ENCODE measurements at regions not wholly inside any gene's neighbourhood (a gene's known extent, or its start where the extent isn't known, plus 50 kb on each side); places are given as distances from the start of the nearest gene placed in this dataset.

DNA sequence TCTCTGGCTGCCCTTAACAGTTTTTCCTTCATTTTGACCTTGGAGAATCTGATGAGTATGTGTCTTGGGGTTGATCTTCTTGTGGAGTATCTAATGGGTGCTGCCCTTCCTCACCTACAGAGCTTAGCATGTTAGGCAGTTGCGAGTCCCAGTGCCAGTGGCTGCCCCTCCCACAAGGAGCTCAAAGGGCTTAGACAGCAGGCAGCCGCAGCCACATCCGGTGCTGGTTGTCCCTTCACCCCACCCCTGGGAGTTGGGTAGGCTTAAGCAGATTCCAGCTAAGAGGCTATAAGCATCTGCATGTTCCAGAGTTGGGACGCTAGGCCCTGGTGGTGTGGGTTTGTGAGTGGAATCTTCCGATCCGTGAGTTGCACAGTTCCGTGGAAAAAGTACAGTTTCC is 322.1 kb upstream of the ARX start:
- no peak overlapping the region for H3K27ac ChIP-seq (ENCODE audit: insufficient read depth, low read depth, low read length, poor library complexity, severe bottlenecking)
- H3K36me3 ChIP-seq (ENCODE audit: control insufficient read depth, insufficient read depth, low read length), result no peaks in the 10 kb centered on the region
- H3K4me3 ChIP-seq (ENCODE audit: insufficient read depth, low read depth, low read length), result no peak overlapping the region
- H3K9me3 ChIP-seq (ENCODE audit: control insufficient read depth, low read length), result no peaks in the 10 kb centered on the region
- H3K4me1 ChIP-seq (ENCODE audit: control insufficient read depth, insufficient read depth, low read length), result no peaks in the 10 kb centered on the region
- WGBS, 2 experiments, result 87 to 93% methylated on average over 7 of the region's 7 CpGs
- no peaks in the 10 kb centered on the region for H3K27me3 ChIP-seq (ENCODE audit: control insufficient read depth, insufficient read depth, low read length, poor library complexity, severe bottlenecking)

DNA sequence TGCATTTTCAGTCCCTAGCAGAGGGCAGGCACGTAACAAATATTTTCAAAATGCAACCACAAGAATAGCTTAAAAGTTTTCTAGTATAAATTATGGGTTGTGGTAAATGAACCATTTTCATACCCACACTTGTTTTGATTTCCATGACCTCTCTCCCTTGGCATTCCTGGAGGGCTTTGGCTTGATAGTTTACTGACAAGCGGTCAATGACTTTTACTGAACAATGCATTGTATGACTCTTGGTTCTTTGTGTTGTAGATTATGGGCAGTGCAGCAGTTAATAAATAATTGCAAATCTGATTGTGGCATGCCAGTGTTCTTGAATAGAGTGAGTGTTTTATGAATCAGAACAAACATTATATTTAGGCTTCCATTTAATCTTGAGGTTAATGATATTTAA is 285.2 kb upstream of the ARX start:
- no peak overlapping the region for H3K4me3 ChIP-seq (ENCODE audit: insufficient read depth, low read depth, low read length)
- no peaks in the 10 kb centered on the region for H3K9me3 ChIP-seq (ENCODE audit: control insufficient read depth, low read length)
- no peaks in the 10 kb centered on the region for H3K4me1 ChIP-seq (ENCODE audit: control insufficient read depth, insufficient read depth, low read length)
- H3K27ac ChIP-seq (ENCODE audit: insufficient read depth, low read depth, low read length, poor library complexity, severe bottlenecking), result no peak overlapping the region
- H3K27me3 ChIP-seq (ENCODE audit: control insufficient read depth, insufficient read depth, low read length, poor library complexity, severe bottlenecking), result no peaks in the 10 kb centered on the region
- H3K36me3 ChIP-seq (ENCODE audit: control insufficient read depth, insufficient read depth, low read length), result no peaks in the 10 kb centered on the region
- WGBS, 2 experiments, result 100% methylated on average over 1 of the region's 2 CpGs

DNA sequence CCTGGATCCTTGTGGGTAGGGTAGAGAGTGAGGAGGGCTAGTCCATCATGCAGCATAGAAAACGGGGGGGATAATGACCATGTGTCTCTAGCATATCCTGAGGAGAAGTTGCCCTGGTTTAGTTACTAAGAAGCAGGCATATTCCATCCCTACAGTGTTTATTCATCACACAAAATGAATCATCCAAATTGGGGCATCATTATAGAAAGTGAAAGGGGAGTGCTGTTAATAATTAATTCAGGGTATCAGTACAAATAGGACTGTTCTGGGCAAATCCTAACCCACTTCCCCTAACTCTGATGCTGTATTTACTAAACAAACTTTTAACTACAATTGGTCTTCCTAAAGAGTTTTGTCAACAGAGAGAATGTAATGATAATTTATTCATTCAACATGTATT is 281.1 kb upstream of the ARX start:
- no peaks in the 10 kb centered on the region for H3K27me3 ChIP-seq (ENCODE audit: control insufficient read depth, insufficient read depth, low read length, poor library complexity, severe bottlenecking)
- H3K9me3 ChIP-seq (ENCODE audit: control insufficient read depth, low read length), result no peaks in the 10 kb centered on the region
- H3K27ac ChIP-seq (ENCODE audit: insufficient read depth, low read depth, low read length, poor library complexity, severe bottlenecking), result no peak overlapping the region
- no peaks in the 10 kb centered on the region for H3K4me1 ChIP-seq (ENCODE audit: control insufficient read depth, insufficient read depth, low read length)
- H3K4me3 ChIP-seq (ENCODE audit: insufficient read depth, low read depth, low read length), result no peak overlapping the region
- 100% methylated on average over 1 of the region's 1 CpG; no CpG with 5 or more reads in 1 of the 2 experiments for WGBS, 2 experiments
- no peaks in the 10 kb centered on the region for H3K36me3 ChIP-seq (ENCODE audit: control insufficient read depth, insufficient read depth, low read length)

DNA sequence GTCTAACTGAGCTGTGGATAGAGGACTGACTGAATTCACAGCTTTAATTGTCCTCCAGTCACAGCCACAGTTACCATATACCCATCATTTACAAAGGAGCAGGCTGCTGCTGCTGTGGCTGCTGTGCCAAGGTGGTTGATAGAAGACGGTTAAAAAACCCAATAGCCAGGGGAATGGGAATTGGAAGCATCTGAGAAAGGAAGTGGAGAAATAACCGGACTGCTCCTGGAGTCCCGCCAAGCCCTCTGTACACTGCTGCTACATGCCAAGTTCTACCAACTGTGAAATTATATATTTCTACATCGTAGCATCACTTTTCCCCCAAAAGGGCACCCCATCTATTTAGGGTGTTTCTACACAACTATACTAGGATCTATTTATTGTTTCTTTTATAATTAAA is 279.7 kb upstream of the ARX start:
- H3K4me1 ChIP-seq (ENCODE audit: control insufficient read depth, insufficient read depth, low read length), result no peaks in the 10 kb centered on the region
- no peaks in the 10 kb centered on the region for H3K36me3 ChIP-seq (ENCODE audit: control insufficient read depth, insufficient read depth, low read length)
- no peak overlapping the region for H3K27ac ChIP-seq (ENCODE audit: insufficient read depth, low read depth, low read length, poor library complexity, severe bottlenecking)
- no peak overlapping the region for H3K4me3 ChIP-seq (ENCODE audit: insufficient read depth, low read depth, low read length)
- no peaks in the 10 kb centered on the region for H3K27me3 ChIP-seq (ENCODE audit: control insufficient read depth, insufficient read depth, low read length, poor library complexity, severe bottlenecking)
- H3K9me3 ChIP-seq (ENCODE audit: control insufficient read depth, low read length), result no peaks in the 10 kb centered on the region
- WGBS, 2 experiments, result 98% methylated on average over 4 of the region's 4 CpGs

DNA sequence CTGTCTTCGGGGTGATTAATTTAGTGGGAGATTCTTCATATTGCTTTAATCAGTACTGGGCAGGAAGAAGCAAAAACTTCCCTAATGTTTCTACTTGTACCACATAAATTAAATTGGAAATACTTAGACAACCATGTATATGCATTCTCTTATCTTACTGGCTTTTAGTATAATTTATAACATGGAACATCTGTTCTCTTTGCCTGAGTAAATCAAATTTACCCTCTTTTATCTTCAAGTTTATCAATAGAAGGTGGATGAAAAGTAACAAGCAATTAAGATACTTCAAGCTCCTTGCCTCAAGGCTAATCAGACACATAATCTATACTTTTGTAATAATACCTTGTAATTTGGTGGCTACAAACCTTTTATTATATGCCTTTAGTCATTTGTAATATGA is 274.4 kb upstream of the ARX start:
- Histone ChIP-seq H3K9me3 (ENCODE audit: control insufficient read depth, low read length) (no peaks in the 10 kb centered on the region), H3K27ac (ENCODE audit: insufficient read depth, low read depth, low read length, poor library complexity, severe bottlenecking) (no peak overlapping the region), H3K27me3 (ENCODE audit: control insufficient read depth, insufficient read depth, low read length, poor library complexity, severe bottlenecking) (no peaks in the 10 kb centered on the region), H3K4me1 (ENCODE audit: control insufficient read depth, insufficient read depth, low read length) (no peaks in the 10 kb centered on the region), H3K4me3 (ENCODE audit: insufficient read depth, low read depth, low read length) (no peak overlapping the region), H3K36me3 (ENCODE audit: control insufficient read depth, insufficient read depth, low read length) (no peaks in the 10 kb centered on the region)
- WGBS, 2 experiments, result no CpG with 5 or more reads among the region's 1 CpG

DNA sequence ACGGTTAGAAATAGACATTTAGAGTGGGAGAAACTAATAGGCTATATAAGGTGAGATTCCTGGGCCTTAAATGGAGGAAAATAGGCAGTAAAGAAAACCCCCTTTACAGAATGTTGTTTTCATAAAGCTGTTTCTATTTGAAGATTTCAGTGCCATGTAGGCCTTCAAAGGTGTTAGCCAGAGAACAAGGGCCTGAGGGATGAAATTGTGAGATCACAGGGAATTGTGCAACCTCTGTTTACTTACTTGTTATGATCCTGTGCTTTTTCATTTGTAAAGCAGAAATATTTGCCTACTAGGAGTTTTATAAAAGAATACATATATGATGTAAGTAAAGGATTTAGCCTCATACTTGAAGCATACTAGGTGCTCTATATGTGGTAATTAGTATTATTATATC is 272.9 kb upstream of the ARX start:
- 93 to 100% methylated on average over 1 of the region's 1 CpG for WGBS, 2 experiments
- H3K4me1 ChIP-seq (ENCODE audit: control insufficient read depth, insufficient read depth, low read length), result no peaks in the 10 kb centered on the region
- no peak overlapping the region for H3K4me3 ChIP-seq (ENCODE audit: insufficient read depth, low read depth, low read length)
- no peak overlapping the region for H3K27ac ChIP-seq (ENCODE audit: insufficient read depth, low read depth, low read length, poor library complexity, severe bottlenecking)
- no peaks in the 10 kb centered on the region for H3K36me3 ChIP-seq (ENCODE audit: control insufficient read depth, insufficient read depth, low read length)
- no peaks in the 10 kb centered on the region for H3K27me3 ChIP-seq (ENCODE audit: control insufficient read depth, insufficient read depth, low read length, poor library complexity, severe bottlenecking)
- no peaks in the 10 kb centered on the region for H3K9me3 ChIP-seq (ENCODE audit: control insufficient read depth, low read length)

DNA sequence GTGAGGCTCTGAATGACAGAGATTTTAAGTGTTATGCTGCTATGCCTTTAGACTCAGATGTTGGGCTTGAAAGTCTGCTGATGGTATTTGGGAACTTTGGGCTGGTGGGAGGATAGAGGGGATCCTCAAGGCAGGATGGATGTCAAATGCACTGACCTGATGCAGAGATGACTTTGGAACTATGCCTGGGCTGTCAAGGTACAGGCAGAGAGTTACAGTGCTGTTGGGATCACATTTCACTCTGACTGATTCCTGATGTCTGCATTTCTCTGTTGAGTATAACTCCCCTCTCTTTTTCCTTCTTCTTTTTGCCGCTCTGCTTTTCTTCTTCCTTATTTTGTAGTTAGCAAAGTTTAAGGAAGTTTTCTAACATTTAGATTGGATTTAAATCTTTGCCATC is 271.8 kb upstream of the ARX start:
- Histone ChIP-seq H3K27me3 (ENCODE audit: control insufficient read depth, insufficient read depth, low read length, poor library complexity, severe bottlenecking) (no peaks in the 10 kb centered on the region), H3K27ac (ENCODE audit: insufficient read depth, low read depth, low read length, poor library complexity, severe bottlenecking) (no peak overlapping the region), H3K4me1 (ENCODE audit: control insufficient read depth, insufficient read depth, low read length) (no peaks in the 10 kb centered on the region), H3K36me3 (ENCODE audit: control insufficient read depth, insufficient read depth, low read length) (no peaks in the 10 kb centered on the region), H3K9me3 (ENCODE audit: control insufficient read depth, low read length) (no peaks in the 10 kb centered on the region), H3K4me3 (ENCODE audit: insufficient read depth, low read depth, low read length) (no peak overlapping the region)
- no CpG with 5 or more reads among the region's 1 CpG for WGBS, 2 experiments

DNA sequence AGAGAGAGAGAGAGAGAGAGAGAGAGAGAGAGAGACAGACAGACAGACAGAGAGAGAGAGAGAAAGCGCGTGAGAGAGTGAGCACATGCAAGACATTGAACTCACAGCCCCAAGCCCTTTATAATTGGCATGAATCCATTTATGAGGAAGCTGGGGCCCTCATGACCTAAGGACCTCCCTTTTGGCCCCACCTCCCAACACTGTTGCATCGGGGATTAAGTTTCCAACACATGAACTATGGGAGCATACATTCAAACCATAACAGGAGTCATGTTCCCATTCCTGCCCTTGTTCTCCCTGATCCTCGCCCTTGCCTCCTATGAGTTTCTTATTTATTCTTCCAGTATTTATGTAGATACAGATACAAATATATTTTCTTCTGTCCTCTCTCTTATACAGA is 269.8 kb upstream of the ARX start:
- H3K9me3 ChIP-seq (ENCODE audit: control insufficient read depth, low read length), result no peaks in the 10 kb centered on the region
- WGBS, 2 experiments, result 96 to 100% methylated on average over 3 of the region's 4 CpGs
- no peaks in the 10 kb centered on the region for H3K4me1 ChIP-seq (ENCODE audit: control insufficient read depth, insufficient read depth, low read length)
- no peak overlapping the region for H3K4me3 ChIP-seq (ENCODE audit: insufficient read depth, low read depth, low read length)
- no peaks in the 10 kb centered on the region for H3K36me3 ChIP-seq (ENCODE audit: control insufficient read depth, insufficient read depth, low read length)
- no peak overlapping the region for H3K27ac ChIP-seq (ENCODE audit: insufficient read depth, low read depth, low read length, poor library complexity, severe bottlenecking)
- no peaks in the 10 kb centered on the region for H3K27me3 ChIP-seq (ENCODE audit: control insufficient read depth, insufficient read depth, low read length, poor library complexity, severe bottlenecking)

DNA sequence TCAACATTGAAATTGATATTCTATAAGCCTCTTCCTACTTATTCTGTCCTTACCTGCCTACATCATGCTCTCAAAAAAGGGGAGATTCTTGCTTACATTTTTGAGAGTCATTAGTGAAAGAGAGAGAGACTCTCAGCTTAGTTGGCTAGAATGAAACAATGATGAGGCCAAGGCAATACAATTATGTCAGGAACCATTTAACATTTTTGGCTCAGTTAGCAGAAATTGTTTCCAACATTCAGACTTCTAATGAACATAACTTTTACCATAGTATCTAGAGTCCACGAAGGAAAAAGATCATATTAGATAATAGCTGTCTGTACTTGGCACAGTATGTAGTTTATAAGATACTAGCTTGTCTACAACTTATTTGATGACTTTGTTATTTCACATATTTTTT is 263.7 kb upstream of the ARX start:
- WGBS, 2 experiments, result no CpG with 5 or more reads among the region's 1 CpG
- Histone ChIP-seq H3K4me3 (ENCODE audit: insufficient read depth, low read depth, low read length) (no peak overlapping the region), H3K27ac (ENCODE audit: insufficient read depth, low read depth, low read length, poor library complexity, severe bottlenecking) (no peak overlapping the region), H3K4me1 (ENCODE audit: control insufficient read depth, insufficient read depth, low read length) (no peaks in the 10 kb centered on the region), H3K9me3 (ENCODE audit: control insufficient read depth, low read length) (no peaks in the 10 kb centered on the region), H3K27me3 (ENCODE audit: control insufficient read depth, insufficient read depth, low read length, poor library complexity, severe bottlenecking) (no peaks in the 10 kb centered on the region), H3K36me3 (ENCODE audit: control insufficient read depth, insufficient read depth, low read length) (no peaks in the 10 kb centered on the region)

DNA sequence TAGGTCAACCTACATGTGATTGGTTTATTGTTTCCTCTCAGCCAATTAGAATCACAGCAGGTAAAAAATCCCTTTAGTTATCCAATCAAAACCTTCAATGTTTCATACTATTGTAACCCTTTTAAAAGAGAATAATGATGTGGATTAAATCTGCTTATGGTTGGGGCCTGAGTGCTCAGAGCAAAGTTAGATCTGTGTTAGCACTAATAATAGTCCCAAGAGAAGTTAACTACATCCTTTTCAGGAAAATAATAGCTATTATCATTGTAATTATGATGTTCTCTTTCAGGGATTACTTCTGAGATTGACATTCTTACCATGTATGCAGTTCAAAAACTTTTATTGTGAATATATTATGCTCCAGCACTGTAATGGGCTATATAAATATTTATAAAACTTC is 262.6 kb upstream of the ARX start:
- no peaks in the 10 kb centered on the region for H3K36me3 ChIP-seq (ENCODE audit: control insufficient read depth, insufficient read depth, low read length)
- no peak overlapping the region for H3K27ac ChIP-seq (ENCODE audit: insufficient read depth, low read depth, low read length, poor library complexity, severe bottlenecking)
- no peaks in the 10 kb centered on the region for H3K4me1 ChIP-seq (ENCODE audit: control insufficient read depth, insufficient read depth, low read length)
- H3K9me3 ChIP-seq (ENCODE audit: control insufficient read depth, low read length), result no peaks in the 10 kb centered on the region
- no peak overlapping the region for H3K4me3 ChIP-seq (ENCODE audit: insufficient read depth, low read depth, low read length)
- no peaks in the 10 kb centered on the region for H3K27me3 ChIP-seq (ENCODE audit: control insufficient read depth, insufficient read depth, low read length, poor library complexity, severe bottlenecking)

DNA sequence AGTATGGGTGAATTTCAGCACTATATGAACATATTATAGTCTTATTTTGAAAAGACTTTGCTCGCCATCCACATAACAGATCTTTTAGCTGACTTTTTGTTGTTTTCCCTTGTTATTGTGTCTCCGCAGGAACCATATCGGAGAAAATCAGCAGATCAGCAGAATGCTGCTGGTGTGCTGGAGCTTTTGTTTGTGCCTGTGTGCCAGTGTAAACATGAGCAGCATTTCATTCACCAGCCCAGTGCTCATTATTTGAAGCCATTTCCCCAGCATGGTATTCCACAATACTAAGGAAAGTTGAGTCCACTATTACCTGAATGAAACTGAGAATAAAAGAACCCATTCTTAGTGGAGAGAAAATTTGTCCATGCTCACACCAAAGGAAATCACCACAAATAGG is 261.8 kb upstream of the ARX start:
- 85 to 86% methylated on average over 2 to 3 of the region's 3 CpGs for WGBS, 2 experiments
- no peaks in the 10 kb centered on the region for H3K36me3 ChIP-seq (ENCODE audit: control insufficient read depth, insufficient read depth, low read length)
- H3K27ac ChIP-seq (ENCODE audit: insufficient read depth, low read depth, low read length, poor library complexity, severe bottlenecking), result no peak overlapping the region
- no peak overlapping the region for H3K4me3 ChIP-seq (ENCODE audit: insufficient read depth, low read depth, low read length)
- H3K4me1 ChIP-seq (ENCODE audit: control insufficient read depth, insufficient read depth, low read length), result no peaks in the 10 kb centered on the region
- no peaks in the 10 kb centered on the region for H3K9me3 ChIP-seq (ENCODE audit: control insufficient read depth, low read length)
- no peaks in the 10 kb centered on the region for H3K27me3 ChIP-seq (ENCODE audit: control insufficient read depth, insufficient read depth, low read length, poor library complexity, severe bottlenecking)

All from ectodermal cell (in vitro differentiated cells).